Muscle of arm (tissue), 1 donor: ENCODE measurements at regions not wholly inside any gene's neighbourhood (a gene's known extent, or its start where the extent isn't known, plus 50 kb on each side); places are given as distances from the start of the nearest gene placed in this dataset.

Experiments used
- DNase-seq: peaks from one replicate; pipeline ENCODE4 v3.0.0-alpha.2; 2013

DNA sequence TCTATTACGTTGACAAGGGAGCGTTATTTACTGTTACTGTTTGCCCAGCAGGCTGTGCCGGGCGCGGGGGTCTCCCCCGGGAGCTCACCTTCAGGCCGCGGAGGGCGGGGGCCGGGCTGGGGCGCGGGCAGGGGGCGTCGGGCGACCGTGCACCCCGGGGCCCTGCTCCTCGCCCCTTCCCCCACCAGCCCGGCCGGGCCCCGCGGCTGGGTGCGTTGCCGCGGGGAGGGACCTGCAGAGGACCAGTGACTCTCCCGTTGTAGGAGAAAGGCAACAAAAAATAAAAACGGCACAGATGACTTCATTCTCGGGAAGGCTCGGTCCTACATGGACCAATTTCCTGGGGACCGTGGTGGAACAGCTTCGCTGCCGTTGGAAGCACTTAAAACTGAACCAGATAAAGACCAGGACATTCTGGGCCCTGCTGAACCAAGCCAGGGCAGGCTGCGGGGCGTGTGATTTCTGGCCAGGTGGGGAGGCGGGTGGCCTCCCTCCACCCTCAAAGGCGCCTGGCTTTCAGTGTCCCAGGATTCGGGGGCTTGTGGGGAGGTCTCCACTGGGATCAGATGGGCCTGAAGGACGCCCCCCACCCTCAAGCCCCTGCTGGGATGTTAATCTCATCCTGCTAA, 57.4 kb downstream of the IGLL1 start:
- DNase-seq, result peak; percentile 35

DNA sequence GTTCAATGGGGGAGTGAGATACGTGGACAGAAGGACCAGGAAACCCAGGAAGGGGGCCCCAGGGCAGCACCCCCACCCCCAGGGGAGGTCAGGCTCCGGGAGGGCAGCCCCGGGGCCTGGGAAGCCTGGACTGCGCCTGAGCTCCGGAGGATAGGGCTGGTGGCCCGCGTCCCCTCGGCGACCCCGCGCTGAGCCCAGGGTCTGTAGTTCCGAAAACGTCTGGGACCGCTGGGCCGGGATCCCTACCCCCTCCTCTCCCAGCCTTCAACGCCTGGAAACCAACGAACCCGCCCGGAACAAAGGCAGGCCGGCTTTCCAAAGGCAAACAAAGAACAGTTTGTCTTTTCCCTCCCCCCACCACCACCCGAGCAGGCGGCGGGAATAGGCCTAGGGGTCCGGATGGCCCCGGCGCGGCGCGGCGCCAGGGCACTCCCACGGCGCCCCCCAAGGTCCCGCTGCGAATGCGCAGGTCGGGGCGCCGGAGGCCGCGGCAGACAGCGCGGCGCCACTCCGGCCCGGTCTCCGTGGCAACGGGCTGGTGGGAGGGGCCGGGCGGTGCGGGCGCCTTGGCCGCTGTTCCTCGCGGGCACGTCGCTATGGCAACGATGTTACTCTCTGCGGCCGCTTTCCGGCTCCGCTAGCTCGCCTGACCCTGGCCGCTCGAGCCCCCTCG, 58.5 kb downstream of the IGLL1 start:
- DNase-seq, result peak; percentile 85

DNA sequence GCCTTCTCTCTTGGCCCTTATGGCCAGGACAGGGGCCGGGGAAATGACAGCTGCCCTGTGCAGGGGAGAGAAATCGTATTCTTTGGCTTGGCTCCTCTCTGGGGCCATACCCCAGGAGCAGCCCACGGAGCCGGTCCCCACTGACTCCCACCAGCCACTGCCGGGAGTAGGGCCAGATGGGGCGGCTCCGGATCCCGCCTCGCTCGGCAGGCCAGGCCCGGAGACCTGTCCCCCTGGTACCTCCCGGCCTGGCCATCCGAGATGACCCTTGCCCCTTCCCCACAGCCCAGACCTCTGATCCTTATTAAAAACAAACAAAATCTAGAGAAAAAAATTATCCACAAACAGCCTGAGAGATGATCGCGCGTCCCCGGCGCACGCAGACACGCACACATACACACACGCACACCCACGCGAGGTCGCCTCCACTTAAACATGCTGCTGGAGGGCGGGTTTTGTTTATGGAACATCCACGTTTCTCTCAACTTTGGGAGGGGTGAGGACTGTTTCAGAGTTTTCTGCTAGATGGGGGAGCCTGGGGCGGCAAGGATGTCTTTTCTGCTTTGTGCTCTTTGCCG, 59.1 kb downstream of the IGLL1 start:
- DNase-seq, result peak; percentile 49

DNA sequence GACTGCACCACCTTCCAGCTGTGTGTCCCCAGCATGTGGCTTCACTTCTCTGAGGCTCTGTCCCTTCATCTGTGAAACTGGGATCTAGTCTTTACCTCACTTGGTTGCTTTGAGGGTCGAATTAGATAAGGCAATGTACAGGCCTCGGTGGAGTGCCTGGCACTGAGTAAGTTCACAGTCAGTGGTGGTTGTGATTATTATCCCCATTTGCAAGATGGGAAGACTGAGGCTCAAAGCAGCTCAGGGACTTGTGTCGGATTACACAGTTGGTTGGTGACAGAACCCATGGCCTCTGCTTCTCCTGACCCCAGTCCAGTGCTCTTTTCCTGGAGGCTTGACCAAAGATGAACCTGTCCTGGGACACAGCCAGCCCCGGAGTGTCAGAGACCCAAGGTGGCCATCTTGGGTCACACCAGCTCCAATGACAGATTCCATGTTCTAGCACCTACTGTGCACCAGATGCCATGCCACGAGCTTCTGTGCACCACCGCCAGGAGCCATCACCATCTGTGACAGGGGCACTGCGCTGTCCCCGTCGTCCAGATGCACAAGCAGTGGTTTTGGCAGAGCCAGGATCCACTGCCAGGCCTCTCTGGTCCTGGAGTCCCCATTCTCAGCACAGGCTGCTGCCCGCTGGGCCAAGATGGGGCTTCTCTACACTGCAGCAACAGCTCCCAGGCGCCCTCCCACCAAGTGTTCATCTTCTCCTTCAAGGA, 60.5 kb downstream of the IGLL1 start:
- no peak for DNase-seq

DNA sequence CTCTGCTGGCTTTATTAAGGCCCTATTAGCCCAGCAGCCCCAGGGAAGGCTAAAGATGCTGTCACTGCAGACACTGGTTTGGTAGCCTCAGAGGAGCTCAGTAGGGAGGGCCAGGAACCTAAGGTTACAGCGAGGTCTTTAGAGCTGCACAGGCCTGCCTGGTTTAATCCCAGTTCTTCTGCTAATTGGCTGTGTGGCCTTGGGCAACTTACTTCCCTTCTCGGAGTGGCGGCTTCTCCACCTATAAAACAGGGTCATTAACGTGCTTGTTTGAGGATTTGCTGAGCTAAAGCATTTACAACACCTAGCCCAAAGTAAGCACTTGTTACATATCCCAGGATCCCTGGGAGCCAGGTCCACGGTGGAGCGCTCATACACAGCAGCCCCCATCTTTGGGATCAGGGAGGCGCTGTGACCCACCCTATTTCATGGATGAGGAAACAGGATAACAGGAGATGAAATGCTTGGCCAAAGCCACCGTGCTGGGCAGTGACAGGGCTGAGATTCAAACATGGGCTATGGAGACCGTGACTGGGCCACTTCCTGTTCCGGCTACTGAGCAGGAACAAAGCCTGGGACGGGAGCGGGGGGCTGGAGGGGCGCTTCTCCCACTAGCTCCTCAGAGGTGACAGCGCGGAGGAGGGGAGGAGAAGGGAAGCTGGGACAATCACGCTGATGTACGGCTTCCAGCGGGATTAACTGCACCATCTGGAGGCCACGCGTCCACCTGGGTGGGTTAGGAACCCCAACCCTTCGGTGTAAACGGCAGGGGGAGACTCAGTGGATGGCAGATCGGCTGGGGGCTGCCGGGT, 61.5 kb downstream of the IGLL1 start:
- no peak for DNase-seq

DNA sequence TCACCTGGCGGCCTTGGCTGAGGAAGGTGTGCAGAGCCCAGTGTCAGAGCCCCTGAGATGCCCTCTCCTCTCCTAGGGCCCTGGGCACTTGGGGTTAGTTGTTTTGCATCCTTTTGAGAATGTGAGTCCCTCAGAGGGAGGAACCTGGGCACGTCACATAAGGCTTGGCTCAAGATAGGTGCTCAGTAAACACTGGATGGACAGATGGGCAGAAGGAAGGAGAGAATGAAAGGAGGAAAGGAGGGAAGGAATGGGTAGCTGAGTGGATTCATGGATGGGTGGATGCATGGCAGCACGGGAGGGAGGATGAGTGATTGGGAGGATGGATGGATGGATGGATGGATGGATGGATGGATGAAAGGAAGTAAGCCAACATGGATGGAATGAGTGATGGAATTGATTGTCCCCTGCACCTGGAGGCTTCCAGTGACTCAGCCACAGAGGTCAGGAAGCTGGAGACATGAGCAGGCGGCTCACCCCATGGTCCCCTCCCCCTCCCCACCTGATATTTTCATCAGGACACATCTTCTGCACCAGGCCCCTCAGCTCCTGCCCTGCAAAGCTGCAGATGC, 62.2 kb downstream of the IGLL1 start:
- DNase-seq, result no peak

DNA sequence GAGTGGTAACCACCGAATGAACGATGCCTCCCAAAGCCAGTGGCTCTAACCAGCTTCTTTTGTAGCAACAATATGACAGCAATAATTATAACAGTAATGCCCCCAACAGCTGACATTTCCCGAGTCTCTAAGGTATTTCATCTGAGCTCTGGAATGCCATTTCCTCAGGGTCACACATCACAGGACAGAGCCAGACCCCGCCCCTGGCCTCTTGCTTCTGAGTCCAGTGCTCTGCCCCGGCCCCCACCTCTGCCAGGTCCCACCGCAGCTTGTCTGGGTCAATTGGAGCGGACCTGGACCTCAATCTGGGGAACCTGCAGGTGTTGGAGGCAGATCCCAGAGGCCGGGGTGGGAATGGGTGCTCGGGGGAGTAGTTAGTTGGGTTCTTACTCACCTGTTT, 63.8 kb downstream of the IGLL1 start:
- no peak for DNase-seq

DNA sequence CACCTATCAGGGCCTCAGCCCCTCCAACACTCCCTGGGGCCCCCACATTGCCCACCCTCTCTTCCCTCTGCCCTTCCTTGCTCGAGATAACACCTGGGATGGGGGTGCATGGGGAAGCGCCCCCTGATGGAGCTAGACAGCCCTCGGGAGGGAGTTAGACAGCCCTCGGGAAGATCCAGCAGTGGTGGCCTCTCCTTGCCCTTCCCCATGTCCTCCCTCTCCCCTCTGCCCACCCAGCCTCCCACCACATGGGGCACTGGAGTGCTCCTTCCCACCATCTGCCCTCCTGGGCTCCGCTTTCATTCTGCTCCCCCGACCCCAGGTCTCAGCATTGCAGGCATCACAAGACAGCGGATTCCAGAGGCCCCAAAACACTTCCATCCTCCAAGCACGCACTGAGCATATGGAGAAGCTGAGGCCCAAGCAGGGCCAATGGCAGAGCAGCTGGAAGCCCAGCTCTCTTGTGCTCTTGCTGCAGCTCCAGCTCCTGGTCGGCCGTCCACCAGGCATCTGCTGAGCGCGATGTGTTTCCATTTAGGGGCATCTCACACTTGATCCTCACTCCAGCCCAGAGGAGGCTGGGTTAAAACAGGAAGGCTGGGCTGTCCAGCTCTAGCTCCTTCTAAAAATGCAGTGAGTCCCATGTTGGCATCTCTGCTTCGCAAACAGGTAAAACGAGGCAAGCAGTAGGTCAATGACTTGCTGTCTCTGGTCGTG, 65.6 kb downstream of the IGLL1 start:
- DNase-seq, result no peak

DNA sequence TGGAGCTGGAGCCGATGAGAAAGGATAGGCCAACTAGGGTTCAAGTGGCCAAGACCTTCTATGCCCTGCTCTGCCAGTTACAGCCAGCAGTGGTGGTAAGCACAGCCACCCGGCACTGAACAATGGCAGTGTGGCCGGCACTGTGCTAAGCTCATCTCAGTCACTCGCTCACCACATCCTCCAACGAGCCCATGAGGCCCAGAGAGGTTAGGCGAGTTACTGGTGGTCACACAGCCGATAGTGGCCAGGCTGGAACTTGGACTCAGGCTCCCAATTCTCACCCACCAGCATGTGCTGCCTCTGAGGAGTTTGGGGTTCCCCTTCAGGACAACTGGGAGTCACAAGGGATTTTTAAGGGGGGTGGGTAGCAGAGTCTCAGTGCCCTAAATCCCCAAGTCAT, 66.4 kb downstream of the IGLL1 start:
- DNase-seq, result no peak

DNA sequence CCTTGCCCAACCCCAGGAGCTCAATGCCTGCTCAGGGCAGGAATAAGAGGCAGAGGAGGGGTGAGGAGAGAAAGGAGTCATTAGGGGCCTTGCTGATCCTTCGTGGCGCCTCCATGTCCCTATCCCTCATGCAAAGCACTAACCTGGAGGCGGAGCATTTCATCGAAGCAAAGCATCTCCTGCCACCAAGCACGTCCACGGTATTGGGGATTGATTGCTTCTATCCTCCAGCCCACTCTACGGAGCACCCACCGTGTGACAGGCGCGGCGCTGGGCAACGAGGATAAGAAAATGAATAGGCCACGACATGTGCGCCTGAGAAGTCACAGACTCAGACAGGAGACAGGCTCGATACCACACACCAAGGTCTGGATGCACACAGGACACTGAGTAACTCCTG, 67.0 kb downstream of the IGLL1 start:
- no peak for DNase-seq

DNA sequence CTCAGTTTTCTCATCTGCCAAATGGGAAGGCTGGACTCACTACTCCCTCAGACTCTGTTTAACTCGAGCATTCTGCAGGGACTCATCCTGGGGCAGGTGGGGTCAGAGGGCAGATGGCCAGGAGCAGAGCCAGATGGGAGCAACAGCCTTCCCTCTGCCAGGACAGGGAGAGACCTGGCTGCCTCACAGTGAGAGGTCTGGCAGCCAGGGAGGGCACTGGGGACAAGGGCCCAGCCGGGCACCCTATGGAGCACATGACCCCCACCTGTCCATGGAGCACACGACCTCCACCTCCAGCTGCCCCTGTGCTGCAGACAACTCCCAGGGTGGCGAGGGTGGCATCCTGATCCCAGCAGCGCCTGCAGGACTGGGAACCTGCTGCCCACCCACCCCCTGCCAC, 67.4 kb downstream of the IGLL1 start:
- no peak for DNase-seq

DNA sequence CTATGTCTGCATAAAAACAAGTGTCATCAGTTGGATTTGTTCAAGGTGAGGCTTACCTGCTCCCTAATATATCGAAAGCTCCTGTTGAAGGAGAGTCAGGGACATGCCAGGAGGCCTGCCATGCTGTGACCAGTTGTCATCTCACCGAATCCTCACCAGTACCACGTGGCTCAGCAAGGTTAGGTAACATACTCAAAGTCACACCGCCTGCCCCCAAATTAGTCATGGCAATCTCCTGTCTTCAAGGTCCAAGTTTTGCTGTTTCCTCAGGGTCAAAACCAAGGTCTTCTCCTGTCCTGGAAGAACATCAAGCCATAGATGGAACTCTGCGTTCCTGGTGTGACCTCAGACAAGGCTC, 67.8 kb downstream of the IGLL1 start:
- DNase-seq, result no peak

DNA sequence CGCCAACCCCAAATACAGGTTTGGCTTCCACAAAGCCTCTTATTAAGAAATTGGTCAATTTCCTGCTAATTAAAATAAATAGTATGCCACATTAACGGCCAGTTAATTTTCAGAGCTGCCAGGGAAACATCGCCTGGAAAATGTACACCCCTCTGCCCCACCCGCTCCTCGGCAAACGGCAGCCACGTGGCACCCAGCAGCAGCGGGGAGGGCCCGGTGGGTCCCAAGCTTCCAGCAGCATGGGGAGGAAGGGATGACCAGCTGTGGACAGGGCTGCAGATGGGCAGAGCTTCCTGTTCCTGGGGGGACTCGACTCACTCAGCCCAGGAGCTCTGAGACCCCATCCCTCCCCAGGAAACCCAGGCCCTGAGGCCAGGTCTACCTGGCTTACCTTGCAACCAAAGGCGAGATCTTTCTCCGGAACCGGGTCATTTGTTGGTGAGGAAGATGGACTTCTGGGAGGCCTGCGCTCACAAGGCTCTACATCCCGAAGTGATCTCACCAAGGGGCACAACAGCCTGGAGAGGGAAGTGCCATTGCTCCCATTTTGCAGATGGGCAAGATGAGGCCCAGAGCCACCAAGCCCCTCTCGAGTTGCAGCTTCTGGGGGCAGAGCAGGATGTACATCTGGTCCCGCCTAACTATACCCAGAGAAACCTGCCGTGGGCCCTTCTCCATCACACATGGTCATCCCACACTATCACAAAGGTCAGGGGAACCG, 68.3 kb downstream of the IGLL1 start:
- DNase-seq, result no peak

DNA sequence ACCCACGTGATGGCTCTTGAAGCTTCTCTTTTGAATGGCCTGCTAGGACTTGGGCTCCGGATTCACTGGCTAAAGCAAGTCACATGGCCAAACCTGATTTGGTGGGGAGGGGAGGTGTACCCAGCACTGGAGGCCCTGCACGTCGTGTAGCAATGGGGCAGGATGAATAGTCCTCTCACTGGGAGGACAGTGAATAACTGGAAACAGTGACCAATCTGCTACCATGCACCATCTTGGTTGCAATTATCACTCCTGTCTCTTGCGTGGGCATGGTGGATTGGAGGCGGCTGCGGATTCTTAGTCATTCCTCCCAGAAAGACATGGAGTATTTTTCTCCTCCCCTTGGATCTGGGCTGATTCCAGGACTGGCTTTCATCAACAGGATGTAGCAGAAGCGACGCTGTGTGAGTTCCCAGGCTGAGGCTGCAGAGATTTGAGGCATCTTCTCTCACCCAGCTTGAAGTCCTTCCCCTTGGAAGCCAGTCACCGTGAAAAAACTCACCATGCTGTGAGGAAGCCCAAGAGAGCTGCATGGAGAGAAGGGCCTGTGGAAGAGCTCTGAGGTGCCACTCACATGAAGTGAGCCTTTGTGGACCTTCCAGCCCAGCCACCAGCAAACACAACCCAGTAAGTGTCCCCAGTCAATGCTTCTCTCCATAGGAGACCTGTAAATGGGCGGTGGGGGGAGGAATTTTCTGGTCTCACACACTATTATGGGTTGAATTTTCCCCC, 70.4 kb downstream of the IGLL1 start:
- no peak for DNase-seq

DNA sequence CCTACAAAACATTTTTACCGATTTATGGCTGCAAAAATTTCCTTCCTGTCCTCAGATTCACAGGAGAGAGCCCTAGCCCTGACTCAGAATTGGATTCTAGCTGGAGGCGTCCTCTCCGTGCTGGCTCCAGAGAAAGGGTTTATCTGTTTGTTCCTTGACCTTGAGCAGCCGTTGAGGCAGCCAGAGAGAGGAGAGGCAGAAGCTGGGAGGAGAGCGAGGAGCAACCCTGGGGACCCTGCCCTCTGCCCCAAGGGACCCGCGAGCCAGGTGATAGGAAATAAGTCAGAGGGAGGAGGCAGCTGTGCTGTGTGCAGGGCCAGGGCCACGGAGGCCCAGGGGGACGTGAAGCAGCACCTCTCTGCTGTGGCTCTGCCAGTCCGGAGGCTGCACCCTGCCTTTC, 75.6 kb downstream of the IGLL1 start:
- no peak for DNase-seq

DNA sequence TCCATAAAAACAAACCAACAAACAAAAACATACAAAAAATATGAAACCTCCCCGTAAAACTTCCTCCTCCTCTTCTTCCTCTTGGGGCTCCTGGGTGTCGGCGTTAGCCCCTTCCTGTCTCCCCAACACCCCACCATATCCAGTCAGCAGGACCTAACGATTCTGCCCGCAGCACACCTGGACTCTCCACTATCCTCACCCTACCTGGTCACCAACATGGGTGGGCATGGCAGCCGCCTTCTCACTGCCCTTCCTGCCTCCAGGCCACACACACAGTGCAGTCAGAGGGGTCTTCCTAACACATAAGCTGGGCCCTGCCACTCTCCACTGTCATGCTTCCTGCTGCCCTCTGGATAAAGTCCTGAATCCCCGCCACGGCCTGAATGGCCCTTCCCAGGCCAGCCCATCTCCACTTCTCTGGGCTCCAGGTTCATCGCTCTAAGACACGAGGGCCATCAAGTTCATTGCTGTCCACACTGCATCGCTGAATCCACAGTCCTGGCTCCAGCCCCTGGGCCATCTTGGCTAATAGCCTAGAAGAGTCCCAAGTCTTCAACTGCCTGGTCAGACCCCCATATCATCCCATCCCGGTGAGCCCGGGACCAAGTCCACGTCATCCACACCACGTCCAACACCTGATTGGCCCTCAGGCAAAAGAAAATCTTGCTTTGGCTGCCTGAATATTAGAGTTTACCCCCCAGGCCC, 76.2 kb downstream of the IGLL1 start:
- DNase-seq, result no peak

DNA sequence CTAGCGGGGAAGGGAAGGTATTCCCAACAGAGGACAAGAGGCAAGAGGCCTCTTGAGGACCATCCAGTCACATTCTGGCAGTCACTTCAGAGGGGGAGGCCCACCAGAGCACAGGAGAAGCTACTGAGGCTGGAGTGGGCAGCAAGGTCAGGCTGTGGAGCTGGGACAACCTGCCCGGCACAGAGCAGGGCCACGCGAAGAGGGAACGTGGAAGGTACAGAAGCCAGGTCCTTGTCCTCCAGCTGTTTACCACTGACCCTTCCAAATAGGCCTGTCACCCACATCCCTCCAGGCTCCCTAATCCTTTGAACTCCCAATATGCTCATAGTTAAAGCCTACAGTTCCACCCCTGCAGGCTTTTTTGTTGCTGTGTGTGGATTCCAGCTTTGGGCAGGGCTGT, 76.9 kb downstream of the IGLL1 start:
- DNase-seq, result no peak

DNA sequence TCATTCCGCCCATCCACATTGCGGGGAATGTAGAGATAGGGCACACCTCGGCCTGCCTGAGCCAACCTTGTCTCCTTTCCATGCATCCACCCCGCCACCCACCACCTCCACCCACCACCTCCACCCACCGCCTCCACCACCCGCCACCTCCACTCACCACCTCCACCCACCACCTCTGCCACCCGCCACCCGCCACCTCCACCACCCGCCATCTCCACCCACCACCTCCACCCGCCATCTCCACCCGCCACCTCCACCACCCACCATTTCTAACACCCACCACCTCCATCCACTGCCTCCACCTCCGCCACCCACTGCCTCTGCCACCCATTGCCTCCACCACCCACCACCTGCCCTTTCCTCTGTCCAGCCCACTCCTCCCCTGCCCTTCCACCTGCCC, 78.4 kb downstream of the IGLL1 start:
- DNase-seq, result no peak

DNA sequence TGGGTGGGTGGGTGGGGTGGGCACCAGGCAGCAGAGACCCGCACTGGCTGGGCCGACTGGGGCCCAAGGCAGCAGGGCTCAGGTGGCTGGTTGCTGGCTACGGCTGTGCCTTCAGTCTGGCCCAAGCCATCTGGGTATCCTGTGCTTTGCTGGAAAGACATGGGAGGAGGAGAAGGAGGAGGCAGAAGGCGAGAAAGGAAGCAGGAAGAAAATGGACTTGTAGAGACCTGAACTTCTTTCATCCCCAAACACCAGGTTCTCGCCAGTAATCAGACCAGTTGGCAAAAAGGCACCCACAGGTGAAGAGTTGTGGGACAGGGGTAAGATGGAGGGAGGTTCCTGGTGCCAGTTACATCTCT, 78.8 kb downstream of the IGLL1 start:
- DNase-seq, result no peak
